H1 (cell line): ENCODE measurements at regions not wholly inside any gene's neighbourhood (a gene's known extent, or its start where the extent isn't known, plus 50 kb on each side); places are given as distances from the start of the nearest gene placed in this dataset.

ENCODE experiments used
- ATF2 ChIP-seq: IDR thresholded peaks from 2 replicates; pipeline ENCODE4 v1.6.1; 2012; ENCODE audit warnings: low read length, inconsistent platforms
- CEBPB ChIP-seq: IDR thresholded peaks from 2 replicates; pipeline ENCODE4 v1.6.1; 2012; ENCODE audit warnings: low read depth, low read length
- CHD7 ChIP-seq: fragments of 300-600 bp; sonication (generic); IDR thresholded peaks from 2 replicates; pipeline ENCODE4 v1.7.1; 2012; ENCODE audit warnings: low read length, moderate library complexity, mild to moderate bottlenecking, inconsistent platforms; ENCODE audit not compliant: insufficient replicate concordance
- E2F6 ChIP-seq: IDR thresholded peaks from 2 replicates; pipeline ENCODE4 v1.6.1; 2012; ENCODE audit warnings: inconsistent platforms
- RXRA ChIP-seq: IDR thresholded peaks from 2 replicates; pipeline ENCODE4 v1.6.1; 2011; ENCODE audit warnings: low read depth, mild to moderate bottlenecking, low read length, moderate library complexity; ENCODE audit not compliant: insufficient read depth
- YY1 ChIP-seq: IDR thresholded peaks from 2 replicates; pipeline ENCODE4 v1.6.1; 2011; ENCODE audit warnings: low read depth, mild to moderate bottlenecking, low read length
- ZNF274 ChIP-seq: IDR thresholded peaks from 2 replicates; pipeline ENCODE4 v1.7.0; 2012; ENCODE audit warnings: low read length, borderline replicate concordance; ENCODE audit errors: extremely low read depth

- TF ChIP-seq CHD7 (no peak), RXRA (no peak), E2F6 (no peak), YY1 (no peak), ATF2 (no peak), ZNF274 (no peak), CEBPB (no peak)
Measured at GRCh38 chr16:6618874-6619273, 713.8 kb upstream of the RBFOX1 start (continued).
